Suppressor macrophage treated with lipopolysaccharide for 1 hour (primary cell): ENCODE measurements at regions not wholly inside any gene's neighbourhood (a gene's known extent, or its start where the extent isn't known, plus 50 kb on each side); places are given as distances from the start of the nearest gene placed in this dataset.
"Not testable (repeated sequence)": the region's sequence is repeated elsewhere in the genome, so short reads cannot be mapped to it uniquely, and the experiment has no call there.

Experiments used
- DNase-seq, 3 donors: peaks; one replicate each; pipeline ENCODE4 v3.0.0-alpha.2; 2020 to 2022

DNA sequence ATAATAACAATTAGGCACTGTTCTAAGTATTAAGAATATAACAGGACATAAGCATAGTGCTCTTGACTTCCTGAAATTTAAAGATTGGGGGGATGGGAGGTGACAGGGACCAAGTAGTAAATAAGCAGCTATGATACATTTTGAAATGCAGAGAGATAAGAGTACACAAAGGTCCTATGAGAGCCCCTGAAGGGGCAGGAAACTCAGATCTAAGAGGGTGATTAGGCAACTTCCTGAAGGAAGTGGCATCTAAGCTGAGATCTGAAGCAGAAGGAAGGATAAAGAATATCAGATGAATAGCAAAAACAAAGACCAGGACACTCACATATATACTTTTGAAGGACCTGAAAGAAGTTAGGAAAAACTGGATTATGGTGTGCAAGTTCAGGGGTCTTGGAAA is 415.2 kb upstream of the FRG2C start:
- peak; percentile 7 to 20 (median 18) for DNase-seq

DNA sequence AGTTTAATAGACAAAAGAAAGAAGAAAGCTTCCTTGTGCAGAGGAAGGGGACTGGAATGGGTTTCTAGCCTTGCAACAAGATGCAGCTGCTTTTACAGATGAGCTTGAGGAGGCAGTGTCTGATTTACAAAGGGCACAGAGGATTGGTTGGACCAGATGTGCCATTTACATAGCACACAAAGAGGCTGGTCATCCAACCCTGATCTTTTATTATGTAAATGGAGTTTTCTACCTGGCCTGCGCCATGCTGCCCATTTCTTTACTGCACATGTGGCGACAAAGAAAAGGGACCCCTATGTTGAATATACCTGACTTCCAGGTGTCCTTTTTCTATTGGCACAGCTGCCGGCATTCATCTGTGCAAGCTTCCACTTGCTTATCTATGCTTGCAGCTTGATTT is 409.4 kb upstream of the FRG2C start:
- DNase-seq = no peak

DNA sequence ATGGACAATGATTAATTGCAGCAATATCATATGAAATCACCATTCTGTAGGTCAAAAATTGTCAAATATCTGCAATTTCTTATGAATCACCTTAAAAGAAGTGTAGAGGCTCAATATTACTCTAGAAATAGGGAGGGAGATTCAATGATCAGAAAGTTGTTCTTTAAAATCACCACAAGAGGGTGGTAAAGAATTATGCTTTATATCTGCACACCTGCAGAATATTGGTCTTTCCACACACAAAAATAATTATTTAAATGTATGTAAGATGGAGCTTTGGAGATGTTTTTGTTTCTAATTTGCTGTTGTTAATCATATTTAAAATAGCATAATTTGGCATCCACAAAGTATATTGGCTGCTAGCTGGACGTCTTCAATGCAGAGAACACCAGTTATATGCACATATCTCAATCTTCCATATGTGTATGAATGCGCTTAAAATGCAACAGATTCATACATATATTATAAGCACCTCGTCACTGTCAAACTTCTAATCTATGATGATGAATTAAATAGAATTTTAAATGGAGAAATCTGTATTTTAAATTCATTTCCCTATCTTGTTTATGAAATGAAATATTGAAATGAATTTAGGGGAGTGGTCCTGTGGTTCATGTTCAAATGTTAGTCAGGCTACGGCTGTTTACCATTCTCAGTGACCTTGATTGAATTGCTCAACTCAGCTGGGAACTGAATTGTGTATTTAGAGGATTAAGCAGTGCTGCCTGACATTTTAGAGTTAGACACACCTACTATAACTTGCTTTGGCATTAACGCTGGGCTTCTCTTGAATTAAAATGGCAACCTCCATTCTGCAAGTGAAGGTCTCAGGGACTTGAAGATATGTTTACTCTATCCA is 405.1 kb upstream of the FRG2C start:
- DNase-seq = peak; percentile 6 to 32 (median 26)

DNA sequence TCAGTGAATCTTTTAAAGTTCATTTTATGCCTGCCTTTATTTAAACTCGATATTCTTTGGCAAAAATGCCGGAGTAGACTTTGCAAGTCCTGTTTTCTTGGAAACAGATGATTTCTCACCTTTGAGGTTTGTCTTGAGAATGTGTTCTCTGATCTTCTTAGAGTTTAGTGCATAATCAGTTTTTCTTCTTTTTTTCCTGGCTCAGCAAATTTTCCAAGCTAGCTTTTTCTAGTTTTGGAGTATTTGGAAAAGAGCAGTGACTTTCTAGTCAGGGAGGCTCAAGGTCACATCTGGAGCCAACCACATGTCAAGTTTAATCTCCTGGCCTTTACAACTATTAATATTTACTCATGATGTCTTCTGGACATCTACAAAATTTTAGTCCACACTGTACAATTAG is 403.2 kb upstream of the FRG2C start:
- DNase-seq = not testable (repeated sequence)

DNA sequence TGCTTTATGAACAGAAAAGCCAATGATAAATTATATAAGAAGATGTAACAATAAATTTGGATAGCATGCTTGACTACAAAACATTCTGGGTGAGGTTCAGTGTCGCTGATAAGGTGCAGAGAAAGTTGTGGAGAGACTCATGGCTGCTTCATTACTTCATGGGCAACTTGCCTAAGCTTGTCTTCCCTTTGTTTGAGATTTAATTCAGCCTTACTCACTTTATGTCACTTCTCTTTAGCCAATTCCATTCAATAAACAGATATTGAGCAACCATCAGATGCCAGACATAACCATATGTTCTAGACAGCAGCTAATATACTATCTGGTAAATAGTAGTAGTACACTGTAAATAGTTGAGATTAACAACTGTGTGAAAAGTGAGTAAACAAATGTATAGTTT is 401.5 kb upstream of the FRG2C start:
- DNase-seq = no peak

DNA sequence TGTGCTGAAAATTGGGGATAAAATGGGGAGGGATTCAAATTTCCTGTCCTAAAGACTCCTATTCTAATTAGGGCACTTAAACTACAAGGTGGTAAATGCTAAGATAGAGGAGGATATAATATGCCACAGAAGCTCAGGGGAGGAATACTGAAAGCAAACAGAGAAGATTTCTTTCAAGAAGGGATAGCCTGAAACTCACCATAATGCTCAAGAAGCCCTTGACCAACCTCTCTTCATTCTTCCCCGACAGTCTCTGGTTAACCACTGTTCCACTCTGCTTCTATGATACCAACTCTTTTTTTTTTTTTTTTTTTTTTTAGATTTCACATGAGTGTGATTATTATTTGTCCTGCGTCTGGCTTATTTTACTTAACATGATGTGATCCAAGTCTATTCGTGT is 398.2 kb upstream of the FRG2C start:
- DNase-seq = no peak

DNA sequence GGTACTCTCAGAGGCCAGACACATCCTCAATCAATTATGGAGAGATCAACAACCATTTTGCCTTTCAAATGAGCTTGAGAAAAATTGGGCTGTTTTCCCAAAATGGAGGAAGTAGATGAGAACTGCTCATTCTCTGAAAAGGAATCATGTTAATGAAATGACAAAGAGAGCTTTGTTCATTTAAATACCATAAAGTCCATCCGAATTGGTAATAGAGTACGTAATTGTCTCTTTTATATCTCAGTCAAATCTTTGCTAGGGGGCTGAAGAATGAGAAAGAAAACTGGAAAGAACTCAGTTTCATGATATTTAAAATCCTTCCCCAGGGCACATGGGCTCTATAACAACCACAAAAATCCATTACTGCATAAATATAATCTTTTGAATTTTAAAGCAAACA is 395.6 kb upstream of the FRG2C start:
- not testable (repeated sequence) for DNase-seq

DNA sequence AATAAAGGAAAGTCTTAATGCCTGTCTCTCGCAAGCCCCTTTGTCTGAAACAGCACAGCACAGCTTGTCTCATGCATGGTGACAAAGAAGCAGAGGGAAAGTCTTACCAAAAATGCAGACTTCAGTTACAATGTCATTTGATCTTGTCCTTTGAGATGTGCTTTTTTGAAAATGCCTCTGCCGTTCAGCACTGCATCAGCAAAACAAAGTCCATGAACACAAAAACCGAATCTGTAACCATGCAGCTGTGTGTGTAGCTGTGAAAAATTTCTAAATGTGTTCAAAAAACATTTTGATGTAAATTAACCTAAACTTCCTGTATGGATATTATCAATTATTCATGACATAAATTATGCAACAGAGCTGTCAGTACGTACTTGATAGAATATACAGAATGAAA is 391.9 kb upstream of the FRG2C start:
- not testable (repeated sequence) for DNase-seq

DNA sequence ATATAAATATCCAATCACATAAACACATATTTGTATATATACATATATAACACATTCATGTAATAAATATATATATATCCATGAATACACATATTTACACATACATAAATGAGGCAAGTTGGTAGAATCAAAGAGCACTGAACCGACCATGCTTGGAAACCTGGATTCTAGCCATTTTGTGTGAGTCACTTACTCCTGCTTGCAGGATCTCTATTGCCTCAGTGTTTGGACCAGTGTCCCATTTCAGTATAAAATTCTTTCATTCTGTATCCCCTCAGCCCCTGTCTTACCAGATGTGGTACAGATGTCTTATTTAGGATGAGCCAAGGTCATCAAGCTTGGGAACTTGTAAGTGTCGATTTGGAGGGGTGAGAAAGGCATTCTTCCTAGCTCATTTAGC is 391.4 kb upstream of the FRG2C start:
- no peak for DNase-seq

DNA sequence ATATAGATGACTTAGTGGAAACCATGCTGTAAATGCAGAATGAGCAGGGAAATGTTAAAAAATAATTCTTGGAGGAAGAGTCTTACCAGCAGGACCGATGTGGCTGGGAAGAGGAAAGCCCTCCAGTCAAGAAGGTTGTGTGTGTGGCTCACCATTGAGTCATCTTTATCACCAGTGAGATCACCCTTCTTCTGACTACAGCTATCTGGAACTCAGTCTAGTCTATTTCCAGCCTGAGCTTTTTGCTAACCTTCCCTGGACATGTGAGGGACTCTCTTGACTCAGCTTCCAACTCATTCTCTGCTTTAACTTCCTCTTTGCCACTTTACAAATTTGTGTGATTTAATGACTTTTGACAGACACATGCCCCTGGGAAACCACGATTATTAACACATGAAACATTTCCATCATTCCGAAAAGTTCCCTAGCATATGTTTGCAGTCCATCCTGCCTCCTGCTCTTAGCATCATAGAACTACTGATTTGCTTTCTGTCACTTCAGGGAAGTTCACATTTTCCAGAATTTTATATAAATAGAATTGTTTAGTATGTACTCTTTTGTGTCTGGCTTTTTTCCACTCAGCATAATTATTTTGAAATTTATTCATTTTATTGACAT is 378.5 kb upstream of the FRG2C start:
- peak; percentile 68 to 82 (median 70) for DNase-seq

DNA sequence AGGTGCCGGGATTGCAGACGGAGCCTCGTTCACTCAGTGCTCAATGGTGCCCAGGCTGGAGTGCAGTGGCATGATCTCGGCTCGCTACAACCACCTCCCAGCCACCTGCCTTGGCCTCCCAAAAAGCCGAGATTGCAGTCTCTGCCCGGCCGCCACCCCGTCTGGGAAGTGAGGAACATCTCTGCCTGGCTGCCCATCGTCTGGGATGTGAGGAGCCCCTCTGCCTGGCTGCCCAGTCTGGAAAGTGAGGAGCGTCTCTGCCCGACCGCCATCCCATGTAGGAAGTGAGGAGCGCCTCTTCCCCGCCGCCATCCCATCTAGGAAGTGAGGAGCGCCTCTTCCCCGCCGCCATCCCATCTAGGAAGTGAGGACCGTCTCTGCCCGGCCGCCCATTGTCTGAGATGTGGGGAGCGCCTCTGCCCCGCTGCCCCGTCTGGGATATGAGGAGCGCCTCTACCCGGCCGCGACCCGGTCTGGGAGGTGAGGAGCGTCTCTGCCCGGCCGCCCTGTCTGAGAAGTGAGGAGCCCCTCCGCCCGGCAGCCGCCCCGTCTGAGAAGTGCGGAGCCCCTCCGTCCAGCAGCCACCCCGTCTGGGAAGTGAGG is 375.1 kb upstream of the FRG2C start:
- DNase-seq = not testable (repeated sequence)

DNA sequence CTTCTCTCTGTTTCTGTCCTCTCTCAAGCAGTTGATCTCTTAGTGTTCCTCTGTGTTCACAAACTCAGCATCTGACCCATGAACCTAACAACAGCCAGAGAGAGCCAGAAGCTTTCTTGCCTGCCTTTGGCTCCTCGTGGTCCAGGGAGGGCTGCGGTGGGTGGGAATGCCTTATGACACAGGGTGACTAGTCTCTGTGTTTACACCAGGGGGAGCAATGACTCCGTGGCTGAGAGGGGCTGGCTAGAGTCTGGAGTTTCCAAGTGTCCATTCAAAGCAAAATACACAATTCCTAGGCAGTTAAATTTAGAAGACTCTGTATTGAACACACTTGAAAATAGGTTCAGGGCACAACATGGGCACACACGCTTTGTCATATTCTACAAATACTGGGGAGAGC is 370.0 kb upstream of the FRG2C start:
- peak; percentile 33 to 57 (median 47) for DNase-seq

DNA sequence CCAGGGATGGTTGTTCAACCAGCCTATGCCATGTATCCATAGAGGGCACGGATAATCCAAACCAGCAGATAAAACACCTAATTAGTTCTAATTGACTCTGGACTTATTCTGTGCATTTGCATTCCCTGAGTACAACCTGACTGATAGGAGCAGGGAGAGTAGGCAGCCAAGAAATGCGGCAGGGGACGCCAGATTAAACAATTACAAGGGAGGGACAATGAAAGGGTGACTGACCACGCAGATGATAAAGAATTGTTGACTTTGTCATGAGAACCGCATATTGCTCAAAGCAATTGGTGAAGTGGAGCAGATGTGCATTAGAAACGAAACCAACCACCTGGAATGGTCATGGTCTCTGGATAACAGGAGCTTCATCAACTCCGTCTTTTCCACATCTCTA is 369.1 kb upstream of the FRG2C start:
- no peak for DNase-seq

DNA sequence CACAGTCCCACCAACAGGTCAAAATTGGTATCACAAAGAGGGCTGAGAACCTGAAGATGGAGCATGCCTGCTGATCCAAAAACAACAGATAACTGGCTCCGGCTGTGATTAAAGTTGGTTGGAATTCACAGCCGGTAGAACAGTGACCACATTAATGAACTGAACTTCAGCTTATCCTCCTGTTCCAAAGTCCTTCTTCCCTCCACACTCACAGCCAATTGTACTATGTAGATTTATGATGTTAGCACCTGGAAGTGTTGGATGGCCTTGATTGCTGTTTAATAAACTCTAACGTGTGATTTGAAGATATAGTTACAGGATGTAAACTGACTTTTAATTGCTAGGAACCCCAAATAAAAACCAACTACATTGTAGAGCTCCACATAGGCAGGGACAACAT is 367.3 kb upstream of the FRG2C start:
- DNase-seq = no peak

DNA sequence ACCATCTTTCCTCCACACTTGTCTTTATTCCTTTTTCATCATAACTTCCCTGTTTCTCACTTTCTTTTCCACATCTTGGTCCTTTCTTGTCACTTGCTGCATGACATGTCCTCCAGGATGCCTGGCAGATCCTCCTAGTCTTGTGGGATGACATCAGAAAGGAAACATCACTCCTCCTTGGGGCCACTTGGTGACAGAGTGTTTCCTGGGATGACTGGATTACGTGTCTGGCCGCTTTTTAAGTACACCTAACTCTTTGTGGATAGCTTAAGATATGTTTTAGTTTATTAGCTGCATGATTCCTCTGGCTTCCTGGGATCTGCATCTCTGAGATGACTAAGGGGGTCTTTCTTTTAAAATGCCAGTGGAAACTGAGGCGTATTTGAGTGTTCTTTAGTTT is 363.5 kb upstream of the FRG2C start:
- DNase-seq = no peak

DNA sequence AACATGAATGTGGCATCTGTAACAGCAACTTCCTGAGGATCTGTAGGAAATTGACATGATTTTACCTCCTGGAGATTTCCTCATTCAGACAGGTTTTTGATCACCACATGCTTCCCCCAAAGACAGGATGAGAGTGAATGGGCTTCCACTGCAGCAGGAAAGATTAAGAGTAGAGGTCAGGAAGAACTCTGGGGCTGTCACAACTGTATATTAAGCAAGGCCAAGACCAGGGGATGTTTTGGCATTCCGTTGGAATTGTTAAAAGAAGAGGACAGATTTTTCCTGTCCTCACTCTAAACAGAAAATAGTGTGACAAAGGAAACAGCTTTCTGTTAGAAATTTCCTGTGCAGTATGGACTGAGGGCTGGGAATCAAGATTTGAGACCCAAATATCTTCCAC is 363.1 kb upstream of the FRG2C start:
- DNase-seq = not testable (repeated sequence)

DNA sequence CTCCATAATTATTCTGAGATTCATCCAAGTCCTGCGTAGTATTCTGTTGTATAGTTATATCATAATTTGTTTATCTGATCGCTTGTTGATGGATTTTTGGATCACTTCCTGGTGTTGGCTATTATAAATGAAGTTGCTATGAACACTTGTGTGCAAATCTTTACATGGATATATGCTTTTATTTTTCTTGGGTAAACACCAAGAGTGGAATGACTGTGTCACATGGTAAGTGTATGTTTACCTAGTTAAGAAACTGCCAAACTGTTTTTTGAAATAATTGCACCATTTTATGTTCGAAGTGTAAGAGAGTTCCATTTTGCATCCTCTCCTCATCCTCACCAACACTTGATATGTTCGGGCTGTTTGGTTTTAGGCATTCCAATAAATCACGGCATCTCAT is 360.4 kb upstream of the FRG2C start:
- no peak for DNase-seq

DNA sequence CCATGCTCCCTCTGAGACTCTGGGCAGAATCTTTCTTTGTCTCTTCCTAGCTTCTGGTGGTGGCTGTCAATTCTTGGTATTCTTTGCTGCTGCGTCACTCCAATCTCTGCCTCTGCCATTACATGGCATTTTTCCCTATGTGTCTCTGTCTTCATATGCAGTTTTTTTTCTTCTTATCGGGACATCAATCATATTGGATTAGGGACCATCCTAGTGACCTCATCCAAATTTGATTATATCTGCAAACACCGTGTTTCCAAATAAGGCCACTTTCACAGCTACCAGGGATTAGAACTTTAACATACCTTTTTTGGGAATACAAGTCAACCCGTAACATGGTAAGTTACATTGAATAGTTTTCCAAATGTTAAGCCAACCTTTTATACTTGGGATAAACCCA is 358.2 kb upstream of the FRG2C start:
- DNase-seq = peak in 1 of 3 donors; percentile 6

DNA sequence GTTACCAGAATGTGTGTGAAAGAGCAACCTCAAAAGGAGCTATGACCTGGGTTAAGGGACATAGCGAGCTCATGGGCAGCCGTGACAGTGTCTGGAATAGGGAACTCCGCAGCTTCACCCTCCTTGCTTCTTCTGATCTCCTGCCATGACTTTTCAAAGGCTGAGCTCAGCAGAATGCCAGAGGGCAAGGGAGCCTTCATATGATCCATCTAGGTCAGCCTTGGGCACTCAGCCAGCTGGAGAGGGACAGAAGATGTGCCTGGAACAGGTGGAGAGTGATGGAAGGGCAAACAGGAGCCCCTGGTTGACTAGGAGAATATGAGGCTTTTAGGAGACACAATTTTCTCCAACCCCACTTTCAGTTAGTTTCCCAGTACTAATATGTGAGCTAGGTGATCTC is 352.8 kb upstream of the FRG2C start:
- not testable (repeated sequence) for DNase-seq

DNA sequence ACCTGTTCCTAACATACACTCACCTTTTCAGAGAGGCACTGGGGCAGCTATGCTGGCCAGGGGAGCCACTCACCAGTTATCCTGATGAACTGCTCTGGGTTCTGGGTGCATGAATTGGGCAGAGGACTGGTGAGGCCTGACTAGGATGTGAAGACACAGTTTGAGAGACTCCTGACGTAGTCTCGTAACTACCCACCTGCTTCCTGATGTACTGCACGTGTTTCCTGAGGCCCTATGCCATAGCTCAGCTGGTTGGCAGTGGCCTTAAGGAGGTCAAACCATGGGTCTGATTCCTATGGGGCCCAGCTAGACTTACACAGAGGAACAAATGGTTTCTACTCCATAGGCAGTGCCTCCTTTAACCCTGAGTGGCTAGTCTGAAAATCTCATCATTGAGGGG is 351.7 kb upstream of the FRG2C start:
- not testable (repeated sequence) for DNase-seq

DNA sequence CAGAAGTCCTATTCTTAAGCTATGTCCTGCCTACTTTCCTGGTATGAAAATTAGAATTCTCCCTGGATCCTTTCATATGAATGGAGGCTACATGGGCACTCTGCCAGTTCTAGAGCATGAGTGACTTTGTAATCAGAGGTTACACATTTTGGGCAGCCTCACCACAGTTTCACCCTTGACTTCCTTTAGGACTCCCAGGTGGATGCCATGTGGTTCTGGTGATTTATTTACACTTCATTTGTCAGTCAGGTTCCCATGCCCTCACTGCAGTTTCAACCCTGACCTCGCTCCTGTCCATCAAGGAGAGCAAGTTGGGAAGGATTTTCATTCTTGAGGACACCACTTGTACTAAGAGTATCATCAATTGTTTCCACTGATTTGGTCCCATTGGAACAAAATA is 344.4 kb upstream of the FRG2C start:
- not testable (repeated sequence) for DNase-seq

DNA sequence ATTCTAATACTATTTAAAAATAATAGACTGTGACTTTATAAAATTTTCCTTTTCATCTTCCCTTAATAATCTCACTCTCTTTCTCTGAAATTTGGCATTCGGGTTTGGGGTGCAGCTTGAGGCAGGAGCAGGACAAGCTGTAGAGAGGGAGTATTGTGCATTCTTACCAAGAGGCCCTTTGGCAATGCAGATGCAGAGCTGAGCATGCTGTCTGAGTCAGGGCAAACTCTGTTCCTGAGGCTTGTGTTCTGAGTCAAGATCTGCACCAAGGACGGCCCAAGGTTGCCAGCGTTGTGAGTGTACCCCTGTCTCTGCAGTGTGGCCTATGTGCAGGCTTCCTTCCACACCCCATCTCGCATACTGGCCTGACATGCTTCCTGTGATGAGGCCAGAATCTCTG is 343.8 kb upstream of the FRG2C start:
- no peak for DNase-seq

DNA sequence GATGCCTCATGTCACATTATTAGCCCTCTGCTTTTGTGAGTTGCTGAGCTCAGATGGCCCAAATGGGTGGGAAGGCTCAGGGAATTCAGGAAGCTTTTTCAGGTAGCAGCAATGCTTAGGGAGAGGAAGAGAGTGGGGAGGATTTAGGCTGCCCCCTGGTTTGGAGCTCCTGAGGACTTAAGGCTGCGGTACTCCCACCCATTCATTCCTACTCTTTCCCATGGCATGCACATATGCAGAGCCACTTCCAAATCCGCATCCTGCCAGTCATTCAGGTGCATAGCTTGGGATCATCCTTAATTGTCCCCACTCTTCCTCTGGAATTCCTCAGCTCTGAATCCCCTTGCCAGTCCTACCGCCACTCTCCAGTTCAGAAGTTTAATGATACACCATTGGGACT is 343.1 kb upstream of the FRG2C start:
- DNase-seq = no peak

DNA sequence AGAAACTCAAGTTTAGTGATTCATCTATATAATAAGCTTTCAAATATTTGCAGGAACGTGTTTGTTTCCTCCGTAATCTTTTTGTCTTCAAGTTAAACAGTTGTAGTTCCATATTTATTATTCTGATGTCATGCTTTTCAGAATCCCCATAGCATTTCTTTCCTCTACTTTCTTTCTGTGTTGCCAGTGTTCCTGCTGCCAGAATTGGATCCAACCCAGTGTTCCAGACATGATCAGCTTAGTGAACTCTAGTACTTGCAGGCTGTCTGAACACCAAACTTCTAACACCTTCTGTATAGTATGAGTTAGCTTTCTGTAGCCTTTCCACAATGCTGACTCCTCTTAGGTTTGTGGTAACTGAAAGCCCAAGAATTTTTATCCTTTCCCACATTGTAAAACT is 340.2 kb upstream of the FRG2C start:
- not testable (repeated sequence) for DNase-seq
